Transverse colon (tissue), 4 donors: ENCODE measurements at regions not wholly inside any gene's neighbourhood (a gene's known extent, or its start where the extent isn't known, plus 50 kb on each side); places are given as distances from the start of the nearest gene placed in this dataset.

Experiments
- DNase-seq: peaks from one replicate; pipeline ENCODE4 v3.0.0-alpha.2; 2019
- H3K27ac ChIP-seq, 4 donors: fragments of 200-600 bp; sonication (generic); 2 replicates each; pipeline ENCODE4 v1.5.1; 2016 to 2018; ENCODE audit warnings: inconsistent platforms in 4 of 4
- H3K27me3 ChIP-seq: fragments of 200-600 bp; sonication (generic); 2 replicates; pipeline ENCODE4 v1.5.1; 2017; ENCODE audit warnings: inconsistent platforms
- H3K36me3 ChIP-seq, 4 donors: fragments of 200-600 bp; sonication (generic); 2 replicates each; pipeline ENCODE4 v1.5.1; 2017 to 2019; ENCODE audit warnings: inconsistent platforms in 4 of 4
- H3K4me1 ChIP-seq, 4 donors: fragments of 200-600 bp; sonication (generic); 2 replicates each; pipeline ENCODE4 v1.5.1; 2017 to 2020; ENCODE audit warnings: inconsistent platforms in 4 of 4
- H3K4me3 ChIP-seq, 4 donors: fragments of 200-600 bp; sonication (generic); 1 replicate in 1 of 4; 2 replicates in 3 of 4; pipeline versions ENCODE4 v1.5.1 to v1.6.1; 2017 to 2019; ENCODE audit warnings: inconsistent platforms in 4 of 4
- H3K9me3 ChIP-seq, 2 donors: fragments of 200-600 bp; sonication (generic); 2 replicates each; pipeline ENCODE4 v1.5.1; 2017 to 2019; ENCODE audit warnings: inconsistent platforms in 2 of 2
- CTCF ChIP-seq, 5 experiments: fragments of 200-600 bp in 3 of 5; fragments of 450-650 bp in 2 of 5; sonication (generic) in 3 of 5; IDR thresholded peaks; 1 replicate in 2 of 5; 2 replicates in 3 of 5; pipeline ENCODE4 v1.5.1; 2016 to 2017; ENCODE audit warnings: antibody characterized with exemption in 5 of 5, inconsistent platforms in 3 of 5, mild to moderate bottlenecking in 2 of 5, moderate library complexity in 1 of 5
- EP300 ChIP-seq: sonication (generic); formaldehyde crosslinking; IDR thresholded peaks from one replicate; pipeline ENCODE4 v1.6.1; 2017; ENCODE audit warnings: antibody characterized with exemption, low read depth
- POLR2A ChIP-seq: fragments of 450-650 bp; IDR thresholded peaks from one replicate; pipeline ENCODE4 v1.6.1; 2016; ENCODE audit warnings: antibody characterized with exemption, mild to moderate bottlenecking, moderate library complexity
- POLR2AphosphoS5 ChIP-seq, 3 donors: sonication (generic); formaldehyde crosslinking; IDR thresholded peaks; one replicate each; pipeline ENCODE4 v1.6.1; 2016; ENCODE audit warnings: antibody characterized with exemption in 3 of 3
- WGBS, 2 donors: methylation state at CpG; one replicate each; pipeline ENCODE4 v1.1.5; 2018; ENCODE audit warnings: low coverage in 1 of 2; 5-methylcytosine and 5-hydroxymethylcytosine counted together
- in situ Hi-C, 4 donors: fragments of 200-750 bp; cut with MboI; loops; one replicate each; pipeline versions ENCODE4 v1.15.0 to v1.15.1; 2017; ENCODE audit warnings: low sequenced_read_pairs in 3 of 4, low pct_ligation_motif_present in 1 of 4, low pct_unique_long_range_greater_than_20kb in 1 of 4
- intact Hi-C: fragments of 100-400 bp; cut with DNase I; formaldehyde crosslinking; loops from one replicate; pipeline ENCODE4 v1.15.1; 2023; ENCODE audit warnings: low total_unique reads

GRCh38 chr3:127053979-127054378 lies 71.1 kb downstream of the PLXNA1 start:
- Histone ChIP-seq H3K27ac (no peak overlapping the region), H3K4me1 (peaks cover 0 to 10% (median 5%) of the 10 kb centered on the region in 4 donors), H3K36me3 (no peaks in the 10 kb centered on the region), H3K9me3 (peaks cover 0 to 9% of the 10 kb centered on the region in 2 donors), H3K27me3 (peaks cover 4% of the 10 kb centered on the region), H3K4me3 (no peak overlapping the region)
- 89% methylated on average over 4 of the region's 4 CpGs; no CpG with 5 or more reads in 1 of the 2 donors for WGBS, 2 donors
- DNase-seq, result no peak
- TF ChIP-seq EP300 (no peak), POLR2AphosphoS5 (IDR thresholded peaks at IDR 0.05) (no peak), CTCF (IDR thresholded peaks at IDR 0.05) (no peak), POLR2A (no peak)
- intact Hi-C loops, result no loop called here
- in situ Hi-C loops, result no loop called here

GRCh38 chr3:127056281-127056680 lies 73.4 kb downstream of the PLXNA1 start:
- in situ Hi-C loops (no loop called here), intact Hi-C loops (no loop called here)
- H3K4me3 ChIP-seq, result no peak overlapping the region
- no peak for DNase-seq
- H3K27ac ChIP-seq, result no peak overlapping the region
- TF ChIP-seq CTCF (IDR thresholded peaks at IDR 0.05) (no peak), POLR2AphosphoS5 (IDR thresholded peaks at IDR 0.05) (no peak), POLR2A (no peak), EP300 (no peak)
- H3K36me3 ChIP-seq, result no peaks in the 10 kb centered on the region
- H3K4me1 ChIP-seq, result peaks cover 0 to 10% (median 5%) of the 10 kb centered on the region in 4 donors
- peaks cover 4% of the 10 kb centered on the region for H3K27me3 ChIP-seq
- WGBS, 2 donors, result 82 to 85% methylated on average over 2 to 12 of the region's 17 CpGs
- peaks cover 0 to 5% of the 10 kb centered on the region in 2 donors for H3K9me3 ChIP-seq

- H3K9me3 ChIP-seq, result peaks cover 0 to 5% of the 10 kb centered on the region in 2 donors
- no peak overlapping the region for H3K27ac ChIP-seq
- H3K36me3 ChIP-seq, result no peaks in the 10 kb centered on the region
- no peak for DNase-seq
- H3K27me3 ChIP-seq, result peaks cover 4% of the 10 kb centered on the region
- intact Hi-C loops, result no loop called here
- in situ Hi-C loops, result no loop called here
- peaks cover 0 to 9% (median 4%) of the 10 kb centered on the region in 4 donors for H3K4me1 ChIP-seq
- WGBS, 2 donors, result 83 to 89% methylated on average over 2 of the region's 2 CpGs
- no peak overlapping the region for H3K4me3 ChIP-seq
- TF ChIP-seq EP300 (no peak), CTCF (IDR thresholded peaks at IDR 0.05) (no peak), POLR2A (no peak), POLR2AphosphoS5 (IDR thresholded peaks at IDR 0.05) (no peak)
Measured at GRCh38 chr3:127056976-127057375, 74.1 kb downstream of the PLXNA1 start.

DNA sequence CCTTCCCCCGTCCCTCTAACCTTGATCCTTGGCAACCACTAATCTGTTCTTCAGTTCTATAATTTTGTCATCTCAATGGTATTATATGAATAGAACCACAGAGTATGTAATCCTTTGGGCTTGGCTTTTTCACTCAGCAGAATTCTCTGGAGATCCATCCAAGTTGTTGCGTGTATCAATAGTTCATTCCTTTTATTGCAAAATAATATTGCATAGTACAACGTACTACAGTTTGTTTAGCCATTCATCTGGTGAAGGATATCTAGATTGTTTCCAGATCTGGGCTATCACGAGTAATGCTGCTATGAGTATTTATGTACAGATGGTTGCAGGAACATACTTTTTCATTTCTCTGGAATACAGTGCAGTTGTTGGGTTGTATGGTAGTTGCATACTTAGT lies 76.2 kb downstream of the PLXNA1 start:
- no peak for TF ChIP-seq POLR2AphosphoS5 (IDR thresholded peaks at IDR 0.05)
- no peak for TF ChIP-seq CTCF (IDR thresholded peaks at IDR 0.05)
- TF ChIP-seq EP300, result no peak
- no peak for TF ChIP-seq POLR2A
- intact Hi-C loops (no loop called here), in situ Hi-C loops (no loop called here)
- H3K27me3 ChIP-seq, result peaks cover 4% of the 10 kb centered on the region
- no peak overlapping the region for H3K27ac ChIP-seq
- H3K9me3 ChIP-seq, result peaks cover 0 to 5% of the 10 kb centered on the region in 2 donors
- H3K36me3 ChIP-seq, result no peaks in the 10 kb centered on the region
- DNase-seq, result no peak
- H3K4me1 ChIP-seq, result no peaks in the 10 kb centered on the region
- H3K4me3 ChIP-seq, result no peak overlapping the region
- 72 to 82% methylated on average over 3 to 4 of the region's 4 CpGs for WGBS, 2 donors
